ENCODE measurements at regions not wholly inside any gene's neighbourhood (a gene's known extent, or its start where the extent isn't known, plus 50 kb on each side); places are given as distances from the start of the nearest gene placed in this dataset.

GRCh38 chr6:104423691-104424090, 436.0 kb downstream of the HACE1 start:
- DNase-seq (ENCODE audit: low read depth in 2 of 2), result no peak

DNA sequence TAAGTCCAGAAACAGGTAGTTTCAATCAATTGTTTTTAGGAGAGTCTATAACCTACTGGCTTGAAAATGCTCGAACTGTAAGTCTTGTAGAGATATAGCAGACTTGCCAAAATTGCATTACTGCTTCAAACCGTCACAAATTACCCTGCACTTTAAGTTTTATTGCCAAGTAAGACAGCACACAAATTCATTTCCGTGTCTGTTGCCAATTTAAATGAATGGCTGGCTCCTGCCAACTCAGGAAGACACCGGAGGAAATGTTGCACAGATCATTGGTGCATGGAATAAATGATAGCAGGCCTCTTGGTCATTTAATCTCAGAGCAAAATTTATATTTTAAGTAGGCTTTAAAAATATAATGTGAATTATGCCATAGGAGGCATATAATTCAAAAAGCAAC, 438.1 kb downstream of the HACE1 start:
- no peak for DNase-seq (ENCODE audit: low read depth in 2 of 2)

GRCh38 chr6:104418839-104419238, 440.9 kb downstream of the HACE1 start:
- no peak for DNase-seq (ENCODE audit: low read depth in 2 of 2)

DNA sequence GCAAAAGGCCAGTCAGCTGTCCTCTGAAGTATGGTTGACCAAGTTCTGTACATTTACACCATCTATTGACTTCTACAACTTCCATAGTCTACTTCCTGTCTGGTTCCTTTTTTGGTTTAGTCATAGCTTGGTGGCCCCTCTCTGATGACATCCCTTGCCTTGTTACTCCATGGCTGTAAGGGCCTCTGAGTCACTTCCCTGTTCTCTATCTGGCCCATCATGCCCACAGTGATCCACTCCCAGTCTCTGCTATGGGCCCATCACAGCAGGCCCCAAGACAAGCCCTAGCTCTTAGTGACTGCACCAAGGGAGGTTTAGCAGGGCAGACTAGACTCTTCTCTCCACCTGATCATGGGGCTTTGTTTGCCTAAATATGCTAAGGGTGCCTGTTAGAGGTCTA, 441.6 kb downstream of the HACE1 start:
- DNase-seq (ENCODE audit: low read depth in 2 of 2), result no peak

DNA sequence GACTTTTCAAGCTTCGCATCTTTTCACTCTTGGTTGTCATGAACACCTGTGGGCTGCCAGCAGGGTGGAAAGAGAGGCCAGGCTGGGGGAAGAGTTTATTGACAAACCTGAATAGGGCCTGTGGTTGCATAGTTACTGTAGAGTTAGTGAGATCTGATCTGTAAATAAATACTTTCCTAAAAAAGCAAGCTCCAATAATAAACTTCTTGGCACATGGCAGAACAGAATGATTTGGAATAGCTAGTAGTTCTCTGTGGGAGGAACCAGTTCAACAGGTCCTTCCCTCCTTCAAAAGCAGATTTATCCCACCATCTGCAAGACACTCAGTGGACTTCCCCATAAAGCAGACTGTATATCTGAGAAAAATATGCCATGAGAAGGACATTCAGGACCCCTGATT, 445.0 kb downstream of the HACE1 start:
- DNase-seq (ENCODE audit: low read depth in 2 of 2), result no peak

- DNase-seq (ENCODE audit: low read depth in 2 of 2), result no peak
These were observed 446.0 kb downstream of the HACE1 start for GRCh38 chr6:104413767-104414166.

DNA sequence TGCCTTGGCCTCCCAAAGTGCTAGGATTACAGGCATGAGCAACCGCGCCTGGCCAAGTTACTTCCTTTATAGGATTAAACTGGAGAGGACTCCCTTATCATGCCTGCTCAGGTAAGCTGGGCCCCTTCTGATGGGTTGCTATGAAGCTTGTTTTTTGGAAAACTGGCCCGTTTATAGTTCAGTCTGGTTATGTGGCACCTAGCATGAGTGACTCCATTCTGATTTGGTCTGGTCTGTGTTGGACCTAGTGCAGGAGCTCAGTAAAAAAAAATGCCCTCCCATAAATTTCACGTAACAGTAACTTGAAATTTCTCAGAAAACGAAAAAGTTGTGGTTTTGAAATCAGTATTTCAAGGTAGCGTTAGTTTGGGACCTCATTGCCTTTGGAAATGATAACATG, 448.4 kb downstream of the HACE1 start:
- no peak for DNase-seq (ENCODE audit: low read depth in 2 of 2)

GRCh38 chr6:104409913-104410312, 449.8 kb downstream of the HACE1 start:
- no peak for DNase-seq (ENCODE audit: low read depth in 2 of 2)

GRCh38 chr6:104407957-104408356, 451.8 kb downstream of the HACE1 start:
- no peak for DNase-seq (ENCODE audit: low read depth in 2 of 2)

DNA sequence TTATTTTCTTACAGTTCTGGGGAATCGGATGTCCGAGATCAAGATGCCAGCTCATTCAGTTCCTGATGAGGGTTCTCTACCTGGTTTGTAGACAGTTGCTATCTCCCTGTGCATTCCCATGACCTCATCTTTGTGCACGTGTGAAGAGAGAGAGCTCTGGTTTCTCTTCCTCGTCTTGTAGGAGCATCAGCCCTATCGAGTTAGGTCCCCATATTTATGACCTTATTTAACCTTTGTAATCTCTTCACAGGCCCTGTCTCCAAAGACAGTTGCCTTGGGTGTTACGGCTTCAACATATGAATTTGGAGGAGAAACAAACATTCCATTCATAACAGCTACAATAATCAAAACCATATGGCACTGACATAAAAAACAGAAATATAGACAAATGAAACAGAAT, 455.3 kb downstream of the HACE1 start:
- DNase-seq (ENCODE audit: low read depth in 2 of 2), result no peak

DNA sequence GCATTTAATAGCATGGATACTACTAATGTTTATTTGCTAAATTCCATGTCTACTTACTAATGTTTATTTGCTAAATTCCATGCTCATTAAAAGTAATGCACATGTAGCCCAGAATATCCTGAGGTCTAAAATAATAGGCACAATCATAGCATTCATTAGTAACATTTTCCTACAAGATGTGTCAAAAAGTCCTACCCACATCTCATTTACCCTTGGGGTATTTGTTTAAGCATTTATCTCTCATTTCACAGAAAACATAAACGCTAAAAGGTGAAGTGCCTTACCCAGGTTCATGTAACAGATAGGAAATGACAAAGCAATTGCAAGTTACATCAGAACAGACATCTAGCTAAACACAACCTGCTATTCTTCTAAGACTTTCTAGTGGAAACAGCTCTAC, 457.1 kb downstream of the HACE1 start:
- DNase-seq (ENCODE audit: low read depth in 2 of 2), result no peak

GRCh38 chr6:104401926-104402325, 457.8 kb downstream of the HACE1 start:
- DNase-seq (ENCODE audit: low read depth in 2 of 2), result no peak

- DNase-seq (ENCODE audit: low read depth in 2 of 2), result no peak
These were observed 458.9 kb downstream of the HACE1 start for GRCh38 chr6:104400844-104401243.

GRCh38 chr6:104396077-104396476, 463.6 kb downstream of the HACE1 start:
- no peak for DNase-seq (ENCODE audit: low read depth in 2 of 2)

GRCh38 chr6:104381907-104382306, 477.8 kb downstream of the HACE1 start:
- no peak for DNase-seq (ENCODE audit: low read depth in 2 of 2)

GRCh38 chr6:104365451-104366234, 494.1 kb downstream of the HACE1 start:
- DNase-seq (ENCODE audit: low read depth in 2 of 2), result no peak

GRCh38 chr6:104357928-104358327, 501.8 kb downstream of the HACE1 start:
- DNase-seq (ENCODE audit: low read depth in 2 of 2), result no peak

DNA sequence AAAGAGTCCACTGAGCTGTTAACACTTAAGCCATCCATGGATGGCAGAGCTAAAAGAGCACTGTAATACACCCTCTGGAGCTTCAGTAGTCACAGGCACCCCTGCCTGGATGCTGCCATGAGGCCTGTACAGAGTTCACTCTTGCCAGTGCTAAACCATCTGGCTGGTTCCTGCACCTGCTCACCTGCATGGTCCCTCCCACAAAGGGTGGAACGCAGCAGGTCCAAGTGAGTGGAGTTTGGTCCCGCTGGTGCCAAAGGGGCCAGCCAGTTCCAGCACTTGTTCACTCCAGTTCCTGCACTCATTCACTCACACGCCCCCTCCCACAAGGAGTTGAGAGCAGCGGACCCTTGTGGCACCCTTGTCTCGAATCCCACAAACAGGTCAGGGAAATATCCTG, 503.5 kb downstream of the HACE1 start:
- no peak for DNase-seq (ENCODE audit: low read depth in 2 of 2)

- DNase-seq (ENCODE audit: low read depth in 2 of 2), result no peak
These were observed 510.5 kb downstream of the HACE1 start for GRCh38 chr6:104349191-104349590.

DNA sequence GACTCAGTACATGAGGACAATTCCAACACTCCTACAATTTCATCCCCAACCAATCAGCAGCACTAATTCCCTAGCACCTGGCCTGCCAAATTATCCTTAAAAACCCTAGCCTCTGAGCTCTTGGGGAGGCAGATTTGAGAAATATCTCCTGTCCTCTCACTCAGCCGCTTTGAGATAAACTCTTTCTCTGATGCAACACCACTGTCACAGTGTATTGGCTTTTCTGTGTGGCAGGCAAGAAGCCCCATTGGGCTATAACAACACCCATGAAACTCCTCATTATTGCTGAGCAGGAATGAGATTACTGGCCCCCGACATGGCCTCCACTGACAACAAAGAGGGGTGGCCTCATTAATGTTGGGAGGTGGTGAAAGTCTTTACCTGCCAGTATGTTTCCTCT, 515.5 kb downstream of the HACE1 start:
- no peak for DNase-seq (ENCODE audit: low read depth in 2 of 2)

GRCh38 chr6:104332364-104332763, 527.4 kb downstream of the HACE1 start:
- no peak for DNase-seq (ENCODE audit: low read depth in 2 of 2)

DNA sequence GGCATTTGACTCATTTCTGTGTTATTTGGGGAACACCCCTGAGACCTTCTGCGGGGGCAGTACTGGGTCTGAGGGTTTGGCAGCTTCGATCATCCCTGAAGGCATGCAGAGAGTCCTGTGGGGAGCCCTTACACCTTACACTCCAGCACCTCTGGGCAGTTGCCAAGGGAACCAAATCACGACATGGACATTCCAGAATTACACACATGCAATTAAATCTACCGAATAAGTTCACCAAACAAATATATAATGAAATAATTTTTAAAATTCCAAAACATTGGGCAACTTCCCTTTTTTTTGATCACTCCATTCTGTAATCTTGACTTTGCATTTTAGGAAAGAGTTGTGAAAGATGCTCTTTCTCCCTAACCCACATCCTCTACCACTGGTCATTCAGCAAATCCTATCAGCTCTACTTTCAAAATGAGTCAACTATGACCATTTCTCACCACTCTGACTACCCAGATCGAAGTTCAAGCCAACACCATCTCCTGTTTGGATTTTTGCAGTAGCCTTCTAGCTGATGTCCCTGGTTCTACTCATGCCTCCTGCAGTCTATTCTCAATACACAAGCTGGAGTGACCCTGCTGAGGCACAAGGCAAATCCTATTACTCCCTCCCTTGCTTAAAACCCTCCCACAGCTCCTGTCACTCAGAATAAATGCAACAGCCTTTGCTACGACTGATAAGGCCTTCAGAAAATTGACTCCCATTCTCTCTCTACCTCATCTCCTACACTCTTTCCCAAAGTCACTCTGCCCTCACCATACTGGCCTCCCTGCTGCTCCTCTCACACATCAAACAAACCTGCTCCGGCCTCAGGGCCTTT, 533.3 kb downstream of the HACE1 start:
- no peak for DNase-seq (ENCODE audit: low read depth in 2 of 2)
